NCI-H1694 (cell line): ENCODE measurements at regions not wholly inside any gene's neighbourhood (a gene's known extent, or its start where the extent isn't known, plus 50 kb on each side); places are given as distances from the start of the nearest gene placed in this dataset.

ENCODE experiments used
- DNase-seq: peaks from one replicate; lab custom pipeline; 2025; lab: John Stamatoyannopoulos, UW

DNA sequence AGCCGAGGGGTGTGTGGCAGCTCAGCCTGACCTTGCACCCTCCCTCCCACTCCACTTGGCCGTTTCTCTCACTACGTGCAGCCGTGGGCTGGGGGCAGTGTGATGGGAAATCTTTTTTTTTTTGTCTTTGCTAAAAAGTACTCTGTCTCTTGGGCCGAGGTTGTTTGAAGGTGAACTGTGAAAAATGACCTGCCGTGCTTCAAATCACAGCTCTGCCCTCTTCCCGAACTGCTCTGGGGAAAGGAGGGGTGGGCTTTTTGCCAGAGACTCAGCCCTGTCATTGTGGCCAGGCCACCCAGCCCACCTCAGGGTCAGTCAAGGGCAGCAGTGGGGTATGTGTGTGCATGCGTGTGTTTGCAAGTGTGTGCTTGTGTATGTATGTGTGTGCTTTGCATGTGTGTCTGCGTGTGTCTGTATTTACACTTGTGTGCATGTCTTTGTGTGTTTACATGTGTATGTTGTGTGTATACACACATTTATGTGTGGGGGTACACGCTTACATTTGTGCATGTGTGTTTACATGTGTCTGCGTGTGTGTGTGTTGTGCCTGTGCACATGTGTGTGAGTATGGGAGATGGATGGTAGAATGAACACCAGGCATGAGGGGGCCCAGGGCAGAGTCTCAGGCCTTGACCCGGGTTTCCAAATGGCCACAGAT, 61.3 kb upstream of the HAAO start:
- no peak for DNase-seq

DNA sequence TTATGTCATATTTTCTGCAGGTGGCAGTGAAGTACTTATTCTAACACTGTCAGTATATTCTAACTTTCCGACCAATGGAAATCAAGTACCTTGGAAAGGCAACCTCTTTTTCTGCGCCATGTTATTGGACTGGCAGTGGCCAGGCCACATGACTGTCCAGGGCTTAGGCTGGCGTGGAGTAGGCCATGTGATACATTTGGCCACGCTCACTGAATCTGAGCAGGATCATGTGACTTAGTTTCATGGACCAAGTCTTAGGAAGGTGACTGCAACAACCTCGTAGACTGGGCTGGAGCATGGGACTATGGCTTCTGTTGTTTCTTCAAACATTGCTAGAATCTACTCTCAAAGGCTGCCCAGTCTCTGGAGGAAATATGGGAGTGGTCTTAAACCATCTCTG, 60.4 kb upstream of the HAAO start:
- DNase-seq: no peak

DNA sequence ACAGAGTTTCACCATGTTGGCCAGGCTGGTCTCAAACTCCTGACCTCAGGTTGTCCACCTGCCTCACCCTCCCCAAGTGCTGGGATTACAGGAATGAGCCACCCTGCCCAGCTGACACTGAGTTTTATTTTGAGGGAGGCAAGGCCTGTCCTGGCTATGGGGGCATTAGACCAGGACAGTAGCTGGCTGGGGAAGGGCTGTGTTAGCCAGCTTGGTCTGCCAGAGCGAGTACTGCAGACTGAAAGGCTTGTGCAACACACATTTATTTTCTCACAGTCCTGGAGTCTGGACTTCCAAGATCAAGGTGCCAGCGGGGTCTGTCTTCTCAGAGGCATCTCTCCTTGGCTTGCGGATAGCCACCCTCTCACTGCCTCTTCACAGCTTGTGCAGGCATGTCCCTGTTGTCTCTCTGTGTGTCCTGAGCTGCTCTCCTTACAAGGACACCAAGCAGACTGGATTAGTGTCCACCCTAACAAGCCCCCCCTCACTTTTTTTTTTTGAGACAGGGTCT, 59.4 kb upstream of the HAAO start:
- DNase-seq: no peak

DNA sequence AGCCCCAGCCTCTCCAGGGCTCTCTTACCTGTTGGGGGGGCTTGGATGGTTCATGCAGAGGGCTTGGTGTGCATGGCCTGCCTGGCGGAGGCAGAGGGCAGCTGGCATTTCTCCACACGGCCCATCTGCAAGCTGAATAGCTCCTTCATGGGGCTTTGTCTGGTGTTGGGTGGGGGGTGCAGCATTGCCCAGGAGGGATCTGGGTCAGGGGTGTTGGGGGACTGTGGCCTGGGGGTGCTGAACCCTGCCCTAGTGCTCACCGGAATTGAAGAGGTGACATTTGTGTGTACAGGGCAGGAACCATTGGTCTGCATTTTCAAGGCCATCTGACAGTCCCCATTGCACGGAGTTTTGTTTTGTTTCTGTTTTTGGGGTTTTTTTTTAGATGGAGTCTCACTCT, 58.8 kb upstream of the HAAO start:
- no peak for DNase-seq

- no peak for DNase-seq
These were observed 57.8 kb upstream of the HAAO start for GRCh38 chr2:42850016-42850805.

DNA sequence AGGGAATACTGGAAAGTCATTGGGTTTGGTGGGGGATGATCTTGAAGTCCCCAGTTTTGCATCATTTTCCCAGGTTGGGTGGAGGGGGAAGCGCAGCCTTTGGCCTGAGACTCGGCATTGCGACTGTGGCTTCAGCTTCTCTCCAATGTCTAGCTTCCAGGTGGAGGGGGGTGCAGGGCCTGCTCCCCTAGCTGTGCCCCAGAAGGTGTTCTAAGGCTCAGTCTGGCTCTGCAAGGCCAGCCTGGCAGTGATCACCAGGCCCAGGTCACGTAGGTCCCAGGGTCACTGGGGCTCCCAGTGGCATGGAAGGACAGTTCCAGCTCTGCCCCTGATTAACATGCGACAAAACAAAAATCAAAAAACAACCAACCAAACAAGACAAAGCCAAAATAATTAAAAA, 56.9 kb upstream of the HAAO start:
- no peak for DNase-seq

- DNase-seq: no peak
These were observed 56.4 kb upstream of the HAAO start for GRCh38 chr2:42848726-42849290.

DNA sequence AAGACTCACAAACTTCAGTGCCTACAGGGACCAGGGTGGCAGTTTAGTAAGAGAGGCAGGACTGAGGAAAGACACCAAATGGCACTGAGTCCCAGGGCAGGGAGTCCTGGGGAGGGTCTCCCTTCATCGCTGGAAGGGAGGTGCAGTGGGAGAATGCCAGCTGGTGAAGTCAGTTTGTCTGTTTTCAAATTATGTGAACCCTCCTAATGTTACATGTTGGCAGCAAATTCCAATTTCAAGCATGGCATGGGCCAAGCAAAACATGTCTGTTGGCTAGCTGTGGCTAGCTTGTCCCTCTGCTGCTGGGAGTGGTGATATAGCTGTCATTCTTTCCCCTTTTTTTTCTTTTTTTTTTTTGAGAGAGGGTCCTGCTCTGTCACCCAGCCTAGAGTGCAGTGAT, 55.9 kb upstream of the HAAO start:
- no peak for DNase-seq

GRCh38 chr2:42847596-42848151, 55.3 kb upstream of the HAAO start:
- no peak for DNase-seq

- no peak for DNase-seq
These were observed 54.7 kb upstream of the HAAO start for GRCh38 chr2:42846932-42847595.

GRCh38 chr2:42846026-42846425, 53.6 kb upstream of the HAAO start:
- DNase-seq: no peak

- DNase-seq: peak; percentile 46
These were observed 52.8 kb upstream of the HAAO start for GRCh38 chr2:42844901-42845821.

DNA sequence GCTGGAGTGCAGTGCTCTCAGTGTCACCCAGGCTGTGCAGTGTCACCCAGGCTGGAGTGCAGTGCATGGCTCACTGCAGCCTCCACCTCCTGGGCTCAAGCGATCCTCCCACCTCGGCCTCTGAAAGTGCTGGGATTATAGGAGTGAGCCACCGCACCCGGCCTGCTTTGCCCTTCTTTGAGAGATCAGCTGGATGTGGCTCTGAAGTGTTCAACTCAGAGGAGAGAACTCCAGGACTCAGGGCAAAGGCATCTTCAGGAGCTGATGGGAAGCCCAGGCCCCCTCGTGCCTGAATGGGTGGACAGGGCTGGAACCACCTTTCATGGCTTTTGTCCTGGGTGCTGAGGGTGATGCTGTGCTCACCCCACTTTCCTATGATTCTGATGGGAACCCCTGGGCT, 52.0 kb upstream of the HAAO start:
- DNase-seq: no peak

- no peak for DNase-seq
These were observed 51.2 kb upstream of the HAAO start for GRCh38 chr2:42843611-42844010.

- no peak for DNase-seq
These were observed 50.7 kb upstream of the HAAO start for GRCh38 chr2:42843131-42843530.

DNA sequence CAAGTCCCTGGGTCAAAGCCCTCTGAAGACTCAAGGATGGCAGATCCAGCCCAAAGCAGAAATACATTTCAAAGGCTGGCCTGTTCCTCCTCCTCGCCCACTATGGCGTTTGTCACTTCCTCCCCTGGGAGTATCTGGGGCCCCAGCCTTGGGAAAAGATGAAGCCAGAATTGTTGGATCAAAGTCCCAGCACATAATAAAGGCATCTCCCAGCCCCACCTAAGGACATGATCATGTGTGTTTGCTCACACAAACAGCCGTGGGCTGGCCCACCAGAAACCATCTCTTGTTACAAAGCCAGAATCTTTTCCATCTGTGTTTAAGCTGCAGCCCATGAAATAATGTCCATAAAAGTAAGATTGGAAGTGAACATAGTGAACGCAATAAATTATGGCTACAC, 50.1 kb upstream of the HAAO start:
- DNase-seq: no peak
